Hepatocyte (in vitro differentiated cells): ENCODE measurements at regions not wholly inside any gene's neighbourhood (a gene's known extent, or its start where the extent isn't known, plus 50 kb on each side); places are given as distances from the start of the nearest gene placed in this dataset.

Experiments
- DNase-seq: peaks from one replicate; pipeline ENCODE4 v3.0.0-alpha.2; 2016; ENCODE audit warnings: low spot score
- H2AFZ ChIP-seq: fragments of 200-600 bp; sonication (generic); 2 replicates; pipeline ENCODE4 v1.6.0; 2016; ENCODE audit warnings: antibody characterized with exemption, mild to moderate bottlenecking
- H3K27ac ChIP-seq: fragments of 200-600 bp; sonication (generic); 2 replicates; pipeline ENCODE4 v1.5.1; 2016; ENCODE audit warnings: mild to moderate bottlenecking
- H3K27me3 ChIP-seq: fragments of 200-600 bp; sonication (generic); 2 replicates; pipeline ENCODE4 v1.6.1; 2016
- H3K36me3 ChIP-seq: fragments of 200-600 bp; sonication (generic); replicated peaks from 2 replicates; pipeline ENCODE4 v1.5.1; 2016; ENCODE audit warnings: low read depth; ENCODE audit not compliant: insufficient read depth
- H3K4me1 ChIP-seq: fragments of 200-600 bp; sonication (generic); 2 replicates; pipeline ENCODE4 v1.5.1; 2016; ENCODE audit warnings: mild to moderate bottlenecking, moderate library complexity; ENCODE audit not compliant: insufficient read depth
- H3K4me2 ChIP-seq: fragments of 200-600 bp; sonication (generic); 2 replicates; pipeline ENCODE4 v1.6.0; 2016
- H3K4me3 ChIP-seq: fragments of 200-600 bp; sonication (generic); 2 replicates; pipeline ENCODE4 v1.5.1; 2016; ENCODE audit warnings: mild to moderate bottlenecking
- H3K79me2 ChIP-seq: fragments of 200-600 bp; sonication (generic); 2 replicates; pipeline ENCODE4 v1.6.0; 2017; ENCODE audit warnings: mild to moderate bottlenecking
- H3K9me2 ChIP-seq: fragments of 200-600 bp; sonication (generic); replicated peaks from 2 replicates; pipeline ENCODE4 v1.6.0; 2017; ENCODE audit warnings: mild to moderate bottlenecking; ENCODE audit not compliant: insufficient read depth
- H3K9me3 ChIP-seq: fragments of 200-600 bp; sonication (generic); 2 replicates; pipeline ENCODE4 v1.5.1; 2016; ENCODE audit warnings: low read depth, mild to moderate bottlenecking
- H4K20me1 ChIP-seq: fragments of 200-600 bp; sonication (generic); 2 replicates; pipeline ENCODE4 v1.6.0; 2016; ENCODE audit warnings: mild to moderate bottlenecking; ENCODE audit not compliant: insufficient read depth, poor library complexity, severe bottlenecking
- EZH2 ChIP-seq: fragments of 200-600 bp; sonication (generic); IDR thresholded peaks from 2 replicates; pipeline ENCODE4 v1.6.1; 2016; ENCODE audit warnings: antibody characterized with exemption, mild to moderate bottlenecking, borderline replicate concordance
- EZH2phosphoT487 ChIP-seq: fragments of 200-600 bp; sonication (generic); IDR thresholded peaks from one replicate; pipeline ENCODE4 v1.6.1; 2018; ENCODE audit warnings: antibody characterized with exemption, mild to moderate bottlenecking, low read depth, moderate library complexity; ENCODE audit not compliant: unreplicated experiment, severe bottlenecking
- WGBS: methylation state at CpG from one replicate; pipeline ENCODE4 v1.1.6; 2016; ENCODE audit warnings: low lambda C conversion rate; ENCODE audit errors: missing lambda C conversion rate; 5-methylcytosine and 5-hydroxymethylcytosine counted together
- TF ChIP-seq, protein P1 (sequence below): fragments of 200-600 bp; sonication (generic); IDR thresholded peaks from 2 replicates; pipeline ENCODE4 v1.5.1; 2016; ENCODE audit warnings: antibody characterized with exemption, mild to moderate bottlenecking; ENCODE audit not compliant: poor library complexity

DNA sequence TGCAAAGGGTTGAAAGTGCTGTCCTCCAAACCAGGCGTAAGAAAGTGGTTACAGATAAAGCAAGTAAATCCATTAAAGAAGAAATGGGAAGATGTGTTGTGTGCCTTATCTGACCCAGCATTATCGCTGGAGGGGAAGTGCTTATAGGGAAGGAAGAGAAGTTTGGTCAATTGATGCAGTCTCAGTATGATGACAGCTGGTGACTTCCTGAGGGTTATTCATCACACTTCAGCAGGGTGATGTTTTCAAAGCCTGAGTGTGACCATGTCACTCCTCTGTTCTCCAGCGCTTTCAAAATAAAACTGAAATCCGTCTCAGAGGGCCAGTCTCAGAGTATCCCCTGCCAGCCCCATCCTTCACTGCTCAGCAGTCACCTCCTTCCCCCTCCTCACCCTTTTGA is 505.4 kb upstream of the RBFOX1 start:
- 62% methylated on average over 4 of the region's 4 CpGs for WGBS

DNA sequence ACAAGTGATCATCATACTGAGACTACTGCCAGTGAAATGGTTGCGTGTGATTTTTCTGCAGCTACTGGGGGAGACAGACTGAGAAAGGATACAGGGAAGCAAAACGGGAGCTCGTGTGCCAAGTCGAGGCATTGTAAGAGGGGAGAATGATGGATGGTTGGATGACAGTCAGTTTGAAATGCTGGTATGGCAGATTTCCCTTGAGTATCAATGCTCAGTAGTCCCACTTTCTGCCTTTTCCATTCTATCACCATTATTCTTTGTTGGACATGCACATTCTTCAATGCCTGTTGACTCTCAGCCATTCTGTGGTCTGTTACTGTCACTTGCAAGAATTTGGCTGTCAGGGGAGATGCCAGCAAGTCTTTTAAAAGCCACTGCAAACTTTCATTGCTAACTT is 510.6 kb upstream of the RBFOX1 start:
- Histone ChIP-seq H3K9me2 (no peaks in the 10 kb centered on the region), H3K9me3 (no peaks in the 10 kb centered on the region), H3K4me3 (no peak overlapping the region), H2AFZ (no peak overlapping the region), H3K4me2 (no peak overlapping the region), H3K36me3 (no peaks in the 10 kb centered on the region), H3K4me1 (no peaks in the 10 kb centered on the region), H3K27ac (no peak overlapping the region), H4K20me1 (no peaks in the 10 kb centered on the region), H3K27me3 (no peaks in the 10 kb centered on the region), H3K79me2 (no peaks in the 10 kb centered on the region)
- WGBS: 85% methylated on average over 4 of the region's 4 CpGs
- TF ChIP-seq, protein P1, sequence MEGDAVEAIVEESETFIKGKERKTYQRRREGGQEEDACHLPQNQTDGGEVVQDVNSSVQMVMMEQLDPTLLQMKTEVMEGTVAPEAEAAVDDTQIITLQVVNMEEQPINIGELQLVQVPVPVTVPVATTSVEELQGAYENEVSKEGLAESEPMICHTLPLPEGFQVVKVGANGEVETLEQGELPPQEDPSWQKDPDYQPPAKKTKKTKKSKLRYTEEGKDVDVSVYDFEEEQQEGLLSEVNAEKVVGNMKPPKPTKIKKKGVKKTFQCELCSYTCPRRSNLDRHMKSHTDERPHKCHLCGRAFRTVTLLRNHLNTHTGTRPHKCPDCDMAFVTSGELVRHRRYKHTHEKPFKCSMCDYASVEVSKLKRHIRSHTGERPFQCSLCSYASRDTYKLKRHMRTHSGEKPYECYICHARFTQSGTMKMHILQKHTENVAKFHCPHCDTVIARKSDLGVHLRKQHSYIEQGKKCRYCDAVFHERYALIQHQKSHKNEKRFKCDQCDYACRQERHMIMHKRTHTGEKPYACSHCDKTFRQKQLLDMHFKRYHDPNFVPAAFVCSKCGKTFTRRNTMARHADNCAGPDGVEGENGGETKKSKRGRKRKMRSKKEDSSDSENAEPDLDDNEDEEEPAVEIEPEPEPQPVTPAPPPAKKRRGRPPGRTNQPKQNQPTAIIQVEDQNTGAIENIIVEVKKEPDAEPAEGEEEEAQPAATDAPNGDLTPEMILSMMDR: no peak
- TF ChIP-seq EZH2phosphoT487 (no peak), EZH2 (no peak)
- DNase-seq: no peak

More for the DNA sequence above, 505.4 kb upstream of the RBFOX1 start:
- Histone ChIP-seq H3K27me3 (no peaks in the 10 kb centered on the region), H3K79me2 (no peaks in the 10 kb centered on the region), H2AFZ (no peak overlapping the region), H3K4me2 (no peak overlapping the region), H3K4me1 (no peaks in the 10 kb centered on the region), H3K36me3 (no peaks in the 10 kb centered on the region), H3K9me2 (no peaks in the 10 kb centered on the region), H4K20me1 (no peaks in the 10 kb centered on the region), H3K27ac (no peak overlapping the region), H3K4me3 (no peak overlapping the region), H3K9me3 (no peaks in the 10 kb centered on the region)
- TF ChIP-seq, protein P1: no peak
- TF ChIP-seq EZH2 (no peak), EZH2phosphoT487 (no peak)
- DNase-seq: no peak

- Histone ChIP-seq H3K79me2 (no peaks in the 10 kb centered on the region), H3K4me2 (no peak overlapping the region), H3K9me3 (no peaks in the 10 kb centered on the region), H3K4me3 (no peak overlapping the region), H3K9me2 (no peaks in the 10 kb centered on the region), H3K4me1 (no peaks in the 10 kb centered on the region), H3K27me3 (no peaks in the 10 kb centered on the region), H2AFZ (no peak overlapping the region), H3K27ac (no peak overlapping the region), H3K36me3 (no peaks in the 10 kb centered on the region), H4K20me1 (no peaks in the 10 kb centered on the region)
- no peak for DNase-seq
- TF ChIP-seq EZH2: no peak
- TF ChIP-seq EZH2phosphoT487: no peak
- TF ChIP-seq, protein P1: no peak
- 91% methylated on average over 3 of the region's 3 CpGs for WGBS
Measured at GRCh38 chr16:6804461-6804860, 528.2 kb upstream of the RBFOX1 start.

DNA sequence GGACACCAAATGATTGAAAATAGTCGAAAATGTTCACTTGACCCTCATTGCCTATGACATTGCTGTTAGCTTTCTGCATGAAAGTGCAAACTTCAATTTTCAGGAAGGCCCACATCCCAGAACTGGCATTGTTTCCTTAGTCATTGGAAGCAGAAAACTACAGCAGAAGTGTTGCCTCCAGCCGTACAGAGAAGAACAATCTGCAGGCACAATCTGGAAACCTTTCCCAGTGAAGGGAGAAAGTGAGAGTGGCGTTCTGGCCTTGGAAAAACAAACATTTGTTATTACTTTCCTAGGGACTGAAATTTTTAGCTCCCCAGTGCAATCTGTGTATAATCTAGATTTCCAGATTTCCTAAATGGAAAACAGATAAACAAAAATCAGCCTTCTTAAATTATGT is 529.5 kb upstream of the RBFOX1 start:
- Histone ChIP-seq H3K27ac (no peak overlapping the region), H3K9me2 (no peaks in the 10 kb centered on the region), H3K27me3 (no peaks in the 10 kb centered on the region), H3K4me1 (no peaks in the 10 kb centered on the region), H3K79me2 (no peaks in the 10 kb centered on the region), H3K36me3 (no peaks in the 10 kb centered on the region), H3K4me3 (no peak overlapping the region), H3K4me2 (no peak overlapping the region), H2AFZ (no peak overlapping the region), H4K20me1 (no peaks in the 10 kb centered on the region), H3K9me3 (no peaks in the 10 kb centered on the region)
- TF ChIP-seq EZH2phosphoT487 (no peak), EZH2 (no peak)
- TF ChIP-seq, protein P1: no peak
- DNase-seq: no peak
- WGBS: 56% methylated on average over 3 of the region's 3 CpGs
